NT2/D1 (cell line): ENCODE measurements at regions not wholly inside any gene's neighbourhood (a gene's known extent, or its start where the extent isn't known, plus 50 kb on each side); places are given as distances from the start of the nearest gene placed in this dataset.

ENCODE experiments used
- DNase-seq: peaks from one replicate; pipeline ENCODE4 v3.0.0-alpha.2; 2011; ENCODE audit warnings: low read depth, low spot score
- H3K27me3 ChIP-seq: 2 replicates; pipeline ENCODE4 v1.6.0; 2011; ENCODE audit warnings: mild to moderate bottlenecking; ENCODE audit not compliant: insufficient read length, insufficient read depth
- H3K36me3 ChIP-seq: 2 replicates; pipeline ENCODE4 v1.6.1; 2011; ENCODE audit warnings: mild to moderate bottlenecking, low read length, mixed read lengths; ENCODE audit not compliant: insufficient read depth, insufficient read length
- H3K4me1 ChIP-seq: 2 replicates; pipeline ENCODE4 v1.5.1; 2011; ENCODE audit not compliant: insufficient read depth, insufficient read length
- H3K4me3 ChIP-seq: 2 replicates; pipeline ENCODE4 v1.5.1; 2011; ENCODE audit warnings: low read depth; ENCODE audit not compliant: insufficient read length
- H3K9ac ChIP-seq: 2 replicates; pipeline ENCODE4 v1.6.0; 2011; ENCODE audit warnings: low read depth; ENCODE audit not compliant: insufficient read length
- H3K9me3 ChIP-seq: 2 replicates; pipeline ENCODE4 v1.5.1; 2011; ENCODE audit warnings: mild to moderate bottlenecking, low read length; ENCODE audit not compliant: insufficient read depth
- SUZ12 ChIP-seq: IDR thresholded peaks from 2 replicates; pipeline ENCODE4 v1.6.1; 2011; ENCODE audit not compliant: insufficient read length, insufficient read depth; ENCODE audit errors: extremely low read depth
- YY1 ChIP-seq: IDR thresholded peaks from 2 replicates; pipeline ENCODE4 v1.6.1; 2011; ENCODE audit not compliant: insufficient read length, insufficient read depth
- ZNF274 ChIP-seq: IDR thresholded peaks from 2 replicates; pipeline ENCODE4 v1.6.1; 2011; ENCODE audit warnings: mild to moderate bottlenecking, low read depth, low read length

GRCh38 chr1:208837242-208837641 lies 593.1 kb upstream of the PLXNA2 start:
- Histone ChIP-seq H3K36me3 (no peaks in the 10 kb centered on the region), H3K27me3 (no peaks in the 10 kb centered on the region), H3K4me1 (no peaks in the 10 kb centered on the region), H3K9me3 (no peaks in the 10 kb centered on the region), H3K4me3 (no peak overlapping the region), H3K9ac (no peak overlapping the region)
- TF ChIP-seq SUZ12 (no peak), YY1 (no peak), ZNF274 (no peak)
- DNase-seq: no peak

GRCh38 chr1:208841436-208841835 lies 597.3 kb upstream of the PLXNA2 start:
- DNase-seq: no peak
- no peak for TF ChIP-seq ZNF274
- no peak for TF ChIP-seq SUZ12
- TF ChIP-seq YY1: no peak
- Histone ChIP-seq H3K4me3 (no peak overlapping the region), H3K36me3 (no peaks in the 10 kb centered on the region), H3K9me3 (no peaks in the 10 kb centered on the region), H3K27me3 (no peaks in the 10 kb centered on the region), H3K4me1 (no peaks in the 10 kb centered on the region), H3K9ac (no peak overlapping the region)

GRCh38 chr1:208842451-208842850 lies 598.3 kb upstream of the PLXNA2 start:
- Histone ChIP-seq H3K9me3 (no peaks in the 10 kb centered on the region), H3K4me1 (no peaks in the 10 kb centered on the region), H3K36me3 (no peaks in the 10 kb centered on the region), H3K4me3 (no peak overlapping the region), H3K27me3 (no peaks in the 10 kb centered on the region), H3K9ac (no peak overlapping the region)
- TF ChIP-seq SUZ12 (no peak), ZNF274 (no peak), YY1 (no peak)
- no peak for DNase-seq

GRCh38 chr1:208844158-208844557 lies 600.0 kb upstream of the PLXNA2 start:
- H3K4me3 ChIP-seq: no peak overlapping the region
- no peak for DNase-seq
- no peaks in the 10 kb centered on the region for H3K4me1 ChIP-seq
- H3K9ac ChIP-seq: no peak overlapping the region
- no peaks in the 10 kb centered on the region for H3K9me3 ChIP-seq
- TF ChIP-seq YY1 (no peak), ZNF274 (no peak), SUZ12 (no peak)
- no peaks in the 10 kb centered on the region for H3K27me3 ChIP-seq
- H3K36me3 ChIP-seq: no peaks in the 10 kb centered on the region

- no peaks in the 10 kb centered on the region for H3K36me3 ChIP-seq
- DNase-seq: no peak
- H3K9me3 ChIP-seq: no peaks in the 10 kb centered on the region
- no peaks in the 10 kb centered on the region for H3K4me1 ChIP-seq
- H3K4me3 ChIP-seq: no peak overlapping the region
- no peak for TF ChIP-seq SUZ12
- TF ChIP-seq ZNF274: no peak
- no peak for TF ChIP-seq YY1
- no peak overlapping the region for H3K9ac ChIP-seq
- no peaks in the 10 kb centered on the region for H3K27me3 ChIP-seq
Measured at GRCh38 chr1:208848854-208849253, 604.7 kb upstream of the PLXNA2 start.

- H3K27me3 ChIP-seq: no peaks in the 10 kb centered on the region
- DNase-seq: no peak
- H3K36me3 ChIP-seq: no peaks in the 10 kb centered on the region
- TF ChIP-seq ZNF274 (no peak), YY1 (no peak), SUZ12 (no peak)
- no peak overlapping the region for H3K9ac ChIP-seq
- no peaks in the 10 kb centered on the region for H3K4me1 ChIP-seq
- no peak overlapping the region for H3K4me3 ChIP-seq
- H3K9me3 ChIP-seq: no peaks in the 10 kb centered on the region
Measured at GRCh38 chr1:208850442-208850841, 606.3 kb upstream of the PLXNA2 start.

- Histone ChIP-seq H3K9me3 (no peaks in the 10 kb centered on the region), H3K4me3 (no peak overlapping the region), H3K27me3 (no peaks in the 10 kb centered on the region), H3K9ac (no peak overlapping the region), H3K4me1 (no peaks in the 10 kb centered on the region), H3K36me3 (no peaks in the 10 kb centered on the region)
- TF ChIP-seq SUZ12 (no peak), YY1 (no peak), ZNF274 (no peak)
- no peak for DNase-seq
Measured at GRCh38 chr1:208851366-208851765, 607.2 kb upstream of the PLXNA2 start.

GRCh38 chr1:208852911-208853310 lies 608.7 kb upstream of the PLXNA2 start:
- DNase-seq: no peak
- TF ChIP-seq ZNF274: no peak

More at GRCh38 chr1:208852911-208853310, 608.7 kb upstream of the PLXNA2 start:
- Histone ChIP-seq H3K9me3 (no peaks in the 10 kb centered on the region), H3K4me3 (no peak overlapping the region), H3K36me3 (no peaks in the 10 kb centered on the region), H3K9ac (no peak overlapping the region), H3K4me1 (no peaks in the 10 kb centered on the region), H3K27me3 (no peaks in the 10 kb centered on the region)
